ENCODE measurements at regions not wholly inside any gene's neighbourhood (a gene's known extent, or its start where the extent isn't known, plus 50 kb on each side); places are given as distances from the start of the nearest gene placed in this dataset.

- Histone ChIP-seq H3K36me3 (no peaks in the 10 kb centered on the region), H3K9me3 (no peaks in the 10 kb centered on the region), H3K27ac (no peak overlapping the region), H3K4me1 (peaks cover 0 to 7% of the 10 kb centered on the region in 2 donors), H3K27me3 (no peaks in the 10 kb centered on the region), H3K4me3 (no peak overlapping the region)
- TF ChIP-seq CTCF (IDR thresholded peaks at IDR 0.05 in 4 of 5, conservative IDR thresholded peaks at IDR 0.05 in 1 of 5) (no peak), POLR2A (IDR thresholded peaks at IDR 0.05) (no peak)
- no peak for ATAC-seq
- in situ Hi-C loops (cut with MboI; ENCODE audit: low sequenced_read_pairs in 4 of 4), result no loop called here
- intact Hi-C loops (cut with DNase I; ENCODE audit: low total_unique reads), result no loop called here
- DNase-seq, result no peak
These were observed 108.8 kb downstream of the ESM1 start for GRCh38 chr5:54876556-54876955.

GRCh38 chr5:54874337-54875021 is 110.9 kb downstream of the ESM1 start:
- Histone ChIP-seq H3K27me3 (no peaks in the 10 kb centered on the region), H3K9me3 (no peaks in the 10 kb centered on the region), H3K36me3 (no peaks in the 10 kb centered on the region), H3K27ac (no peak overlapping the region), H3K4me1 (peaks cover 0 to 7% of the 10 kb centered on the region in 2 donors), H3K4me3 (no peak overlapping the region)
- ATAC-seq (no peak), DNase-seq (no peak)
- intact Hi-C loops (cut with DNase I; ENCODE audit: low total_unique reads), result no loop called here
- in situ Hi-C loops (cut with MboI; ENCODE audit: low sequenced_read_pairs in 4 of 4), result loop anchor here in 2 of 4 donors (25.0 kb wide), 2 partner anchors 612 to 637 kb away; no protein-coding TSS in a partner anchor
- TF ChIP-seq POLR2A (IDR thresholded peaks at IDR 0.05) (no peak), CTCF (IDR thresholded peaks at IDR 0.05 in 4 of 5, conservative IDR thresholded peaks at IDR 0.05 in 1 of 5) (no peak)

- TF ChIP-seq POLR2A (IDR thresholded peaks at IDR 0.05) (no peak), CTCF (IDR thresholded peaks at IDR 0.05 in 4 of 5, conservative IDR thresholded peaks at IDR 0.05 in 1 of 5) (no peak)
- no peak for ATAC-seq
- no peak for DNase-seq
- in situ Hi-C loops (cut with MboI; ENCODE audit: low sequenced_read_pairs in 4 of 4), result loop anchor here in 2 of 4 donors (25.0 kb wide), 2 partner anchors 611 to 636 kb away; no protein-coding TSS in a partner anchor
- Histone ChIP-seq H3K4me3 (no peak overlapping the region), H3K27me3 (no peaks in the 10 kb centered on the region), H3K4me1 (peaks cover 0 to 7% of the 10 kb centered on the region in 2 donors), H3K27ac (no peak overlapping the region), H3K36me3 (no peaks in the 10 kb centered on the region), H3K9me3 (no peaks in the 10 kb centered on the region)
- intact Hi-C loops (cut with DNase I; ENCODE audit: low total_unique reads), result no loop called here
These were observed 111.7 kb downstream of the ESM1 start for GRCh38 chr5:54873691-54874090.

GRCh38 chr5:54872810-54873209 is 112.6 kb downstream of the ESM1 start:
- no peak for TF ChIP-seq CTCF (IDR thresholded peaks at IDR 0.05 in 4 of 5, conservative IDR thresholded peaks at IDR 0.05 in 1 of 5)
- no peak for TF ChIP-seq POLR2A (IDR thresholded peaks at IDR 0.05)
- Histone ChIP-seq H3K4me3 (no peak overlapping the region), H3K4me1 (peaks cover 0 to 7% of the 10 kb centered on the region in 2 donors), H3K27ac (no peak overlapping the region), H3K9me3 (no peaks in the 10 kb centered on the region), H3K36me3 (no peaks in the 10 kb centered on the region), H3K27me3 (no peaks in the 10 kb centered on the region)
- intact Hi-C loops (cut with DNase I; ENCODE audit: low total_unique reads) (no loop called here), in situ Hi-C loops (cut with MboI; ENCODE audit: low sequenced_read_pairs in 4 of 4) (loop anchor here in 2 of 4 donors (25.0 kb wide), 2 partner anchors 611 to 636 kb away; no protein-coding TSS in a partner anchor)
- ATAC-seq (no peak), DNase-seq (no peak)
